Superior temporal gyrus (tissue), 1 donor: ENCODE measurements at regions not wholly inside any gene's neighbourhood (a gene's known extent, or its start where the extent isn't known, plus 50 kb on each side); places are given as distances from the start of the nearest gene placed in this dataset.

Experiments used
- DNase-seq: peaks from one replicate; pipeline ENCODE4 v3.0.0-alpha.2; 2016; ENCODE audit errors: extremely low spot score

GRCh38 chrY:12576278-12576677 lies 124.8 kb upstream of the USP9Y start:
- DNase-seq, result no peak

GRCh38 chrY:12593532-12594216 lies 107.4 kb upstream of the USP9Y start:
- DNase-seq, result no peak

GRCh38 chrY:12598783-12599182 lies 102.2 kb upstream of the USP9Y start:
- no peak for DNase-seq

GRCh38 chrY:12605426-12605825 lies 95.6 kb upstream of the USP9Y start:
- no peak for DNase-seq

GRCh38 chrY:12610861-12611260 lies 90.2 kb upstream of the USP9Y start:
- DNase-seq, result no peak

GRCh38 chrY:12615733-12616446 lies 85.1 kb upstream of the USP9Y start:
- no peak for DNase-seq

- peak; percentile 10 for DNase-seq
Observed at GRCh38 chrY:12621454-12622081, 79.5 kb upstream of the USP9Y start.

GRCh38 chrY:12623204-12623603 lies 77.8 kb upstream of the USP9Y start:
- no peak for DNase-seq

GRCh38 chrY:12642986-12643385 lies 58.0 kb upstream of the USP9Y start:
- DNase-seq, result no peak

GRCh38 chrY:12643693-12644348 lies 57.2 kb upstream of the USP9Y start:
- no peak for DNase-seq

- no peak for DNase-seq
Observed at GRCh38 chrY:12651095-12651494, 49.9 kb upstream of the USP9Y start.
